KMS-11 (cell line): ENCODE measurements at regions not wholly inside any gene's neighbourhood (a gene's known extent, or its start where the extent isn't known, plus 50 kb on each side); places are given as distances from the start of the nearest gene placed in this dataset.

ENCODE experiments used
- H2AFZ ChIP-seq: fragments of 200-600 bp; sonication (generic); 2 replicates; pipeline ENCODE4 v1.6.1; 2016; ENCODE audit warnings: antibody characterized with exemption, mixed run types, low read depth
- H3K27ac ChIP-seq: fragments of 200-600 bp; sonication (generic); 2 replicates; pipeline ENCODE4 v1.6.1; 2016; ENCODE audit warnings: mild to moderate bottlenecking, mixed run types
- H3K27me3 ChIP-seq: fragments of 200-600 bp; sonication (generic); 2 replicates; pipeline ENCODE4 v1.6.1; 2017; ENCODE audit warnings: mild to moderate bottlenecking, low read depth, mixed run types, moderate library complexity; ENCODE audit not compliant: insufficient read depth
- H3K36me3 ChIP-seq: fragments of 200-600 bp; sonication (generic); 2 replicates; pipeline ENCODE4 v1.6.1; 2017; ENCODE audit warnings: mild to moderate bottlenecking, mixed run types; ENCODE audit not compliant: insufficient read depth
- H3K4me1 ChIP-seq: fragments of 200-600 bp; sonication (generic); 2 replicates; pipeline ENCODE4 v1.6.1; 2016; ENCODE audit warnings: mild to moderate bottlenecking, low read depth, mixed run types; ENCODE audit not compliant: poor library complexity, severe bottlenecking
- H3K4me2 ChIP-seq: fragments of 200-600 bp; sonication (generic); 2 replicates; pipeline ENCODE4 v1.7.0; 2016; ENCODE audit warnings: mild to moderate bottlenecking, mixed run types
- H3K4me3 ChIP-seq: fragments of 200-600 bp; sonication (generic); IDR thresholded peaks from 2 replicates; pipeline ENCODE4 v1.6.1; 2017; ENCODE audit warnings: low read depth, low read length, mixed read lengths; ENCODE audit not compliant: insufficient read depth
- H3K79me2 ChIP-seq: fragments of 200-600 bp; sonication (generic); 2 replicates; pipeline ENCODE4 v1.6.1; 2016; ENCODE audit warnings: low read depth, mixed run types; ENCODE audit not compliant: insufficient read depth
- H3K9ac ChIP-seq: fragments of 200-600 bp; sonication (generic); 2 replicates; pipeline ENCODE4 v1.6.1; 2016; ENCODE audit warnings: mild to moderate bottlenecking, mixed run types
- H4K20me1 ChIP-seq: fragments of 200-600 bp; sonication (generic); 2 replicates; pipeline ENCODE4 v1.6.1; 2016; ENCODE audit warnings: mild to moderate bottlenecking, mixed run types; ENCODE audit not compliant: insufficient read depth
- CTCF ChIP-seq: fragments of 200-600 bp; sonication (generic); conservative IDR thresholded peaks from 2 replicates; pipeline ENCODE4 v1.6.1; 2017; ENCODE audit warnings: low read depth, mild to moderate bottlenecking, antibody characterized with exemption, low read length, moderate library complexity, mixed read lengths

DNA sequence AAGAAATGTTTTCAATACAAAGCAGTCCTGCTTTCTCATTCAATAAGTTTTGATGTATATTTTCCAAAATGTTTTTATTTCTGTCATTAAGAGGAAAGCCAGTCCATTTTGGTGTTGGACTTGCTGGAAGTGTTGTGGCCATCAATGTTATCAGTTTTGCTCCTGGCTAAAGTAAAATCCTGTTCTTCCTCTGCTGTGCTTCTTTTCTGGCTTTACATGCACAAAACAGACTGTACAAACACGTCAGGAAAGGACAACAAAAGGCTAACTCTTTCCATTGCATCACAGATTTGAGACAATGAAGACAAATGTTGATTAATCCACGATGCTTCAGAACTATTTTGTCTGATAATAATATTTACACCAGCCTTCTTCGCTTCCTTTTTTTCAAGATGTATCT, 735.4 kb downstream of the LTN1 start:
- H3K9ac ChIP-seq, result no peak overlapping the region
- H3K27me3 ChIP-seq, result no peaks in the 10 kb centered on the region
- no peak overlapping the region for H2AFZ ChIP-seq
- H3K27ac ChIP-seq, result no peak overlapping the region
- no peak overlapping the region for H3K4me2 ChIP-seq
- H3K36me3 ChIP-seq, result no peaks in the 10 kb centered on the region
- H3K4me3 ChIP-seq, result no peak overlapping the region
- no peaks in the 10 kb centered on the region for H4K20me1 ChIP-seq
- H3K4me1 ChIP-seq, result no peaks in the 10 kb centered on the region
- H3K79me2 ChIP-seq, result no peaks in the 10 kb centered on the region
- no peak for TF ChIP-seq CTCF

DNA sequence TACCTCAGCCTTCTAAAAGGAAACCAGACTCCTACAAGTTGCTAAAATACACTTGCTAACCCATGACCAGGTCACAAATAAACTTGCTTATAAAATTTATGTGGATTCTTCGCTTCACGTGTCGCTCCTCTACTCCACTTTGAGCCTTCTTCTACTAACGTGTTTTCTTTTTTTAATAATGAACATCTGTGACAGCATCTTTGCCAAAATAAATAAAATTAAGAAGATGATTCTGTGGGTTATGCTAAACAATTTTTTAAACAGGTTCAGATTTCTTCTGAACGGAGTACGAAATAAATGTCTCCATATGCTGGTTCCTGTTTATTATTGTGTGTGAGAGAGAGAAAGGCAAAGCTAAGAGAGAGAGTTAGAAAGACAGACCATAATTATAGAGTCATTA, 735.8 kb downstream of the LTN1 start:
- Histone ChIP-seq H2AFZ (no peak overlapping the region), H3K4me3 (no peak overlapping the region), H4K20me1 (no peaks in the 10 kb centered on the region), H3K4me1 (no peaks in the 10 kb centered on the region), H3K27ac (no peak overlapping the region), H3K9ac (no peak overlapping the region), H3K79me2 (no peaks in the 10 kb centered on the region), H3K36me3 (no peaks in the 10 kb centered on the region), H3K4me2 (no peak overlapping the region), H3K27me3 (no peaks in the 10 kb centered on the region)
- no peak for TF ChIP-seq CTCF

DNA sequence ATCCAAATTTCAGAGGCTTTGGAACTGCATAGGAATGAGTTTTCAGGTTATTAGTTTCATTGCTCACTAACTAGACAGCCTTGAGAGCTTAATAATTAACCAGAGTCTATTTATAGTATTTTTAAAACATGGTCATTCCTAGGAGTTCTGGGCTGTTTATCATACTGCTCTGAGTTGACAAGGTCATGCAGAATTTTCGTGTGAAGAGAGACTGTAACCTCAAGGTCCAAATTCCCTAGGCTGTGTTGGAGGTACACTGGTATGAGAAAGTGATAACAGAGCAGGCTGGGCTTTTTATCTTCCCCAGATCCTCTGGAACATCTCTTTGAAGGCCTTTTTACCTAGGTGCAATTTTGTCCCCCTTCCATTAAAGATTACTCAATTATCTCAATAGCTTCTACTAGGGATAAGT, 736.3 kb downstream of the LTN1 start:
- Histone ChIP-seq H3K4me3 (no peak overlapping the region), H3K4me1 (no peaks in the 10 kb centered on the region), H4K20me1 (no peaks in the 10 kb centered on the region), H3K27ac (no peak overlapping the region), H3K4me2 (no peak overlapping the region), H3K79me2 (no peaks in the 10 kb centered on the region), H3K9ac (no peak overlapping the region), H2AFZ (no peak overlapping the region), H3K27me3 (no peaks in the 10 kb centered on the region), H3K36me3 (no peaks in the 10 kb centered on the region)
- no peak for TF ChIP-seq CTCF

GRCh38 chr21:28253961-28254360, 738.7 kb downstream of the LTN1 start:
- no peaks in the 10 kb centered on the region for H4K20me1 ChIP-seq
- no peak for TF ChIP-seq CTCF
- no peaks in the 10 kb centered on the region for H3K27me3 ChIP-seq
- no peaks in the 10 kb centered on the region for H3K79me2 ChIP-seq
- H3K36me3 ChIP-seq, result no peaks in the 10 kb centered on the region
- no peak overlapping the region for H3K27ac ChIP-seq
- H3K4me3 ChIP-seq, result no peak overlapping the region
- H3K4me1 ChIP-seq, result no peaks in the 10 kb centered on the region
- no peak overlapping the region for H2AFZ ChIP-seq
- no peak overlapping the region for H3K4me2 ChIP-seq
- H3K9ac ChIP-seq, result no peak overlapping the region

GRCh38 chr21:28253338-28253737, 739.3 kb downstream of the LTN1 start:
- Histone ChIP-seq H4K20me1 (no peaks in the 10 kb centered on the region), H3K9ac (no peak overlapping the region), H3K27me3 (no peaks in the 10 kb centered on the region), H3K36me3 (no peaks in the 10 kb centered on the region), H3K4me2 (no peak overlapping the region), H3K79me2 (no peaks in the 10 kb centered on the region), H2AFZ (no peak overlapping the region), H3K4me3 (no peak overlapping the region), H3K4me1 (no peaks in the 10 kb centered on the region), H3K27ac (no peak overlapping the region)
- no peak for TF ChIP-seq CTCF
